ENCODE measurements at regions not wholly inside any gene's neighbourhood (a gene's known extent, or its start where the extent isn't known, plus 50 kb on each side); places are given as distances from the start of the nearest gene placed in this dataset.
"Not testable (repeated sequence)": the region's sequence is repeated elsewhere in the genome, so short reads cannot be mapped to it uniquely, and the experiment has no call there.

DNA sequence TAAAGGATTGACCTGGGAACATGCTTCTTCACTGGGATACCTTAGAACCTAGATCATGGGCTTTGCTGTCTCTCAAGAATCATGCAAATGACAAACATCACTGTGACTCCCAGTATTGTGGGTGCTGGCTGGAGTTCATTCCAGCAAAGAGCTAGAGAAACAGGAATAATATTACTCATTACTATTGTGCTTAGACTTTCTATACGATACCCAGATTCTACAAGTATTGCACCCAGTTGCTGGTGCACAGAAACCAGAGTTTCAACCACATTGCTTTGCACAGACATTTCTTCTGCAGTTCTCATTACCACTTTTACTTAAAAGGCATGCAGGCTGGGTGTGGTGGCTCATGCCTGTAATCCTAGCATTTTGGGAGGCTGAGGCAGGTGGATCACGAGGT is 220.4 kb upstream of the ZNF217 start:
- DNase-seq: no peak

DNA sequence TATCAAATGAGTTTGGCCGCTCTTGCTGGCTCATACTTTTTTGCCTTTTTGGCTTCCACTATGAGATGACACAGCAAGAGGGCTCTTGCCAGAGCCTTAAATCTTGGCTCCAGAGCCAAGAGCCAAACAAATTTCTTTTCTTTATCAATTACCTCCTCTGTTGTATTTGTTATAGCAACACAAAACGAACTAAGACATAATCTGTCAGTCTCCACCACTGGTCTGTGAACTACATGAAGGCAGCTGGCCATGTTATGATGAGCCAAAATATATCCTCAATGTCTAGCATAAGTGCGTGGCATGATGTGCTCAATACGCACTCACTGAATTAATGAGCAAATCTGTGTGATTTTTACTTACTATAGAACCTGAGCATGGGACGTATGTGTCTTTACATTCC is 220.0 kb upstream of the ZNF217 start:
- DNase-seq: no peak

GRCh38 chr20:53811577-53811976 is 217.9 kb upstream of the ZNF217 start:
- DNase-seq: no peak

GRCh38 chr20:53810661-53811355 is 217.2 kb upstream of the ZNF217 start:
- no peak for DNase-seq

DNA sequence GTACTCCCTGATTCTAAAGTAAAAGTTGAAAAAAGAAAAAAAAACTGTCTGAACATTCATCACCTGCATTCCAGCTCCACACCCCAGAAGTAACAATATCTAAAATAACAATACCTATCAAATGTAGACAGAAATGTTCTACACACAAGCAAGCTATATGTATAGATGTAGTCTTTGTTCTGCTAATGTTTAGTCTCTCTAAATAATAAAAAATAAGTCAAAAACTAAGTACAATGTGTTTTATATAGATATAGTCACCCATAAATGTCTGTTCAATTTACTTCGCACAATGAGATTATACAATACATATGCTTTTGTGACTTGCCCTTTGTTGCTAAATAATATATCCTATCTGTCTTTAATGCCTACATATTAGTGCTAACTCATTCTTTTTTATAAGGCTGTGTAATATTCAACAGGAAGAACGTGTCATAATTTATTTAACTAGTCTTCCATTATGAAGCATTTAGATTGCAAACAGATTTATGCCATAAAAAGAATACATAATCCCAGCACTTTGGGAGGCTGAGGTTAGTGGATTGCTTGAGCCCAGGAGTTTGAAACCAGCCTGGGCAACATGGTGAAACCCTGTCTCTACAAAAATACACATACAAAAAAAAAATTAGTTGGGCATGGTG is 216.2 kb upstream of the ZNF217 start:
- DNase-seq: no peak

DNA sequence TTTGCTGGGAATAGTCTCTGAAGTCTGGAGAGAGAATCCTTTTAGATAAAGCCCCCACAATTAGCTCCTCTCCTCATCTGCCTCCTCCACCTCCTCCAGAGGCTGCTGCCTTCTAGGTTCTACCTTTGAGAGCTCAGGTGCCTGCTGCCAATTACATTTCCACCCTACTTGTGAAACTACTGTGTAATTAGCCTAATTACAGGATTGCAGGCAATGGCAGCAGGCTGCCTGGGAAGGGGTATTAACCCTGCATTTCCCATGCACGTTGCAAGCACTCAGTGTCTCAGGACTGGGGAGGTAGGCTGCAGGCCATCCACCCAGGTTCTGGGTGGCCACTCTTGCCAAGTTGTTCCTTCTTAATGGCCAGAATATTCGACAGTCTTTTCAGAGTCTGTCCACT is 215.6 kb upstream of the ZNF217 start:
- DNase-seq: no peak

- no peak for DNase-seq
Observed at GRCh38 chr20:53808733-53809132, 215.1 kb upstream of the ZNF217 start.

GRCh38 chr20:53808302-53808701 is 214.7 kb upstream of the ZNF217 start:
- not testable (repeated sequence) for DNase-seq

DNA sequence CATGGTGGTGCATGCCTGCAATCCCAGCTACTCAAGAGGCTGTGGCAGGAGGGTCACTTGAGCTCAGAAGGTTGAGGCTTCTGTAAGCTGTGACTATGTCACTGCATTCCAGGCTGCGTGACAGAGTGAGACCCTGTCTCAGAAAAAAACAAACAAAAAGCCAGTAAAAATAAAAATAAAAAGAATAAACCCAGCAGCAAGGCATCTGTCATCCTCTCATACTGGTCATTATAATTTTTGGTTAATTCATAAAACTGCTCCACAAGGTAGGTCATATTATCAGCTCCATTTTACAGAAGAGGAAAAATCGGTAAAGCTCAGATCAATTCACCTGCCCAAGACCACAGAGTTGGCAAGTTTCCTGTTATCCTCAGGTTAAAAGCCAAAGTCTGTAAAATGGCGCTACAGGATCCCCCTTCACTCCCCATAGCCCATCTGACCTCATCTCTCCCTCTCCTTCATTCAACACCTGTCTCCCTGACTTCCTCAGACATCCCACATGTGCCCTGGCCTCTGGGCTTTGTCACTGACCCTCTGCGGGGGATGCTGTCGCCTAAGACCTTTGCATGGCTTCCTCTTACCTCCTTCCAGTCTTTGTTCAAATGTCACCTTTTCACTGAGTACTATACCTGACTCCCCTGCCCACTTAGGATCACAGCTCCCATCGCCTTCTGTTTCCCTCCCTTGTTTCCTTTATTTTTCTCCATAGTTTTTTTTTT is 213.2 kb upstream of the ZNF217 start:
- DNase-seq: no peak

DNA sequence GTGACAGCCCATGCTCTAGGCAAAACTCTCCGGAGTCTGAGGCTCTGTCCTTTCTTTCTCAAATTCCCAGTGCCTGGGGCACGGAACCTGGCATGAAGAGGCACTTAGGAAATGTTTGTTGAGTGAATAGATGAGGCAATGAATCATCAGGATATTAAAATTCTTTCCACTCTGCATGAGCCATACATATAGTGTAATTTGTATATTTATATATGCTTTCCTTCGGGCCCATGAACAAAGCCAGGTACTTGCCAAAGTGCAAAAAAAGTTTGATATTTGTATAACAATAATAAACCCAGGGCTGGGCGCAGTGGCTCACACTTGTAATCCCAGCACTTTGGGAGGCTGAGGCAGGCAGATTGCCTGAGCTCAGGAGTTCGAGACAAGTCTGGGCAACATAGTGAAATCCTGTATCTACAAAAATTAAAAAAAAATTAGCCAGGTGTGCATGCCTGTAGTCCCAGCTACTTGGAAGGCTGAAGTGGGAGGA is 212.3 kb upstream of the ZNF217 start:
- no peak for DNase-seq

- DNase-seq: no peak
Observed at GRCh38 chr20:53804920-53805894, 211.6 kb upstream of the ZNF217 start.

- not testable (repeated sequence) for DNase-seq
Observed at GRCh38 chr20:53804308-53804707, 210.7 kb upstream of the ZNF217 start.

- no peak for DNase-seq
Observed at GRCh38 chr20:53803492-53804155, 210.0 kb upstream of the ZNF217 start.

DNA sequence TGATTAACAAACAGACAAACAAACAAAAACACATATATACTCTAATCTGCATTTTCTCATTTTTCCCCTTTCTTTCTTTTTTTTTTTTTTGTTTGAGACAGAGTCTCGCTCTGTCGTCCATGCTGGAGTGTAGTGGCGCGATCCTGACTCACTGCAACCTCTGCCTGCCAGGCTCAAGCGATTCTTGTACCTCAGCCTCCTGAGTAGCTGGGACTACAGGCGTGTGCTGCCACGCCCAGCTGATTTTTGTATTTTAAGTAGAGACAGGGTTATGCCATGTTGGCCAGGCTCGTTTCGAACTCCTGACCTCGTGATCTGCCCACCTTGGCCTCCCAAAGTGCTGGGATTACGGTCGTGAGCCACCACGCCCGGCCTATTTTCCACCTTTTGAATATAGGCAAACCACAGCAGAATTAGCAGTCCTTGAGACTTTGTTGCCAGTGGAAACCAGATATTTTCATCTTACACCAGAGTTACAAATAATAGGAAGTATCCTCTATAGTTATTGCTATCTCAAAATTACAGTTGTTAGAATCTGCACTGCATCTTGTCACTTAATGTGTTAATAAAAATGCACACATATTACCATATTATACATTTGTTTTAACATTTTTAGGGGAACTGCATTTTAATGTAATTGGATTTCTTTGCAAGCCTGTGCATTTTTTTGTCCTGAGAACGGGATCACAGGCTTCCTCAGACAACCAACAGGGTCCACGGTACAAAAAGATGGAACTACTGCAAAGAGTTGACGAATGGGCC is 208.2 kb upstream of the ZNF217 start:
- DNase-seq: no peak

DNA sequence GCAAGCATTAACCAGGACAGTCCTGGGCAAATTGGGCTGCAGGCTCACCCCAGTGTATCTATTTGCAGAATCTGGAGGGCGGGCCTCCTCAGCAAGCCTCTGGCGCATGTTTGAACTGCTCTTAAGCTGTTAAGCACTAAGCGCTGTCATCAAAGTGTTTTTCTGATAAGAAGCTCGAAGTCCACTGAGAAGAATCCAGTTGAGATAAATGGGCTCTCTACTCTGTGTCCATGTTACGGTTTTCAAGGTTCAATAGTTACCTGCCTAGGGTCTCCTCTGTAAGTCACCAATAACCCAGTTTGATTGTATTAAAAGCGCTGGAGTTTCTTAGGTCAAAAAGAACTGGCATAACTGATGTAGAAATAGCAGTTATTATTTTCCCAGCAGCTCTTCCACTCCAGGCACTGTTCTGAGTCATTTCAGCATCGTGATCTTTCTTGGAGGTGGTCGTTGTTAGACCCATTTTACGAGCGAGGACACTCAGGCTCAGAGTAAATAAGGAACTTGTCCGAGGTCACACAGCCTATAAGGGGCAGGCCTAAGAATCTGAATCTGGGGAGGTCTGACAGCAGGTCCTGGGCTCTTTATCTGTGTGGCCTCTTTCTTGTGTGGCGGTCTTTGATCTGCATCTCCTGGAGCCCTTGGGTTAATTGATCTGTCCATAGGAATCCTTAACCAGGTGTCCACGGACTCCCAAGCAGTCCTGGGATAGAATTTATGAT is 207.4 kb upstream of the ZNF217 start:
- no peak for DNase-seq

- no peak for DNase-seq
Observed at GRCh38 chr20:53800418-53800817, 206.8 kb upstream of the ZNF217 start.

GRCh38 chr20:53797085-53797484 is 203.4 kb upstream of the ZNF217 start:
- DNase-seq: no peak

DNA sequence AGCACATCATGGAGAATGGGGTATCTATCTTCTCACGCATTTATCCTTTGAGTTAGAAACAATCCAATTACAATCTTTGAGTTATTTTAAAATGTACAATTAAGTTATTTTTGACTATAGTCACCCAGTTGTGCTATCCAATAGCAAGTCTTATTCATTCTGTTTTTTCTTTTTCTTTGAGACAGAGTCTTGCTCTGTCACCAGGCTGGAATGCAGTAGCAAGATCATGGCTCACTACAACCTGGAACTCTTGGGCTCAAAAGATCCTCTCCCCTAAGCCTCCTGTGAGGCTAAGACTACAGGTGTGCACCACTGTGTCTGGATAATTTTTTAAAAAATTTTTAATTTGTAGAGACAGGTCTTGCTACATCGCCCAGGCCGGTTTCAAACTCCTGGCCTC is 201.5 kb upstream of the ZNF217 start:
- no peak for DNase-seq

- no peak for DNase-seq
Observed at GRCh38 chr20:53794529-53795115, 201.0 kb upstream of the ZNF217 start.

- DNase-seq: no peak
Observed at GRCh38 chr20:53793783-53794383, 200.2 kb upstream of the ZNF217 start.

Measured in NCI-H2107 (cell line).